ENCODE measurements at regions not wholly inside any gene's neighbourhood (a gene's known extent, or its start where the extent isn't known, plus 50 kb on each side); places are given as distances from the start of the nearest gene placed in this dataset.

GRCh38 chr20:10790013-10790412 lies 116.2 kb upstream of the JAG1 start:
- H3K4me3 ChIP-seq (ENCODE audit: extremely low read depth in 1 of 4, insufficient read depth in 2 of 4, low read depth in 3 of 4, low read length in 4 of 4), result no peak overlapping the region
- no peaks in the 10 kb centered on the region for H3K9me3 ChIP-seq (ENCODE audit: insufficient read depth in 2 of 2, low read depth in 1 of 2, low read length in 1 of 2)
- no peak overlapping the region for H3K4me2 ChIP-seq (ENCODE audit: insufficient read depth in 1 of 2, low read depth in 2 of 2, low read length in 2 of 2)
- no peaks in the 10 kb centered on the region; the same call in 1 of the 2 replicates for H3K23me2 ChIP-seq (ENCODE audit: low read depth, low read length)
- CTCF ChIA-PET (ENCODE audit: partially characterized antibody), result no interaction called here
- no peak overlapping the region; the same call in 1 of the 2 replicates for H2BK5ac ChIP-seq (ENCODE audit: low read depth, low read length)
- TF ChIP-seq ATF3 (IDR thresholded peaks at IDR 0.05; ENCODE audit: insufficient read depth, low read depth, low read length) (no peak), USF2 (IDR thresholded peaks at IDR 0.05; ENCODE audit: low read length) (no peak), YY1 (IDR thresholded peaks at IDR 0.05; ENCODE audit: low read depth, low read length) (no peak), SUZ12 (IDR thresholded peaks at IDR 0.05; ENCODE audit: low read length) (no peak), BACH1 (IDR thresholded peaks at IDR 0.05; ENCODE audit: low read length) (no peak), NANOG (IDR thresholded peaks at IDR 0.05; ENCODE audit: insufficient read depth, low read depth, low read length, poor library complexity, severe bottlenecking) (no peak), SIRT6 (IDR thresholded peaks at IDR 0.05; ENCODE audit: low read length) (no peak), CHD2 (IDR thresholded peaks at IDR 0.05; ENCODE audit: low read length) (no peak), TCF12 (IDR thresholded peaks at IDR 0.05; ENCODE audit: low read depth, low read length) (no peak)
- H4K91ac ChIP-seq (replicated peaks; ENCODE audit: insufficient read length, low read length), result no peak overlapping the region
- H3K23ac ChIP-seq (ENCODE audit: insufficient read length), result no peak overlapping the region
- no peak overlapping the region for H3K14ac ChIP-seq (ENCODE audit: insufficient read length)
- peak overlapping the region; percentile 6; the same call in 1 of the 2 replicates for H2BK12ac ChIP-seq (ENCODE audit: low read depth, low read length)
- no peaks in the 10 kb centered on the region for H3K79me2 ChIP-seq (ENCODE audit: control insufficient read depth in 1 of 2, insufficient read depth in 2 of 2, low read length in 2 of 2)
- H3K27me3 ChIP-seq (replicated peaks in 1 of 4; ENCODE audit: control insufficient read depth in 3 of 4, extremely low read depth in 1 of 4, insufficient read depth in 3 of 4, low read length in 3 of 4), result no peaks in the 10 kb centered on the region
- 0 out of 2 replicates have a peak overlapping the region, but pooled peaks have one; percentile 8 for H2AFZ ChIP-seq (ENCODE audit: low read length)
- no peaks in the 10 kb centered on the region for H3K36me3 ChIP-seq (ENCODE audit: control insufficient read depth in 2 of 4, insufficient read depth in 4 of 4, low read length in 3 of 4)
- FAIRE-seq (no peak), DNase-seq (ENCODE audit: low read depth in 1 of 2, low spot score in 2 of 2) (no peak)
- no peak overlapping the region for H3K56ac ChIP-seq (replicated peaks; ENCODE audit: insufficient read length, low read depth, low read length)
- H2BK20ac ChIP-seq (ENCODE audit: low read length), result no peak overlapping the region
- H4K5ac ChIP-seq (ENCODE audit: insufficient read length, low read depth, low read length), result no peak overlapping the region
- H3K9ac ChIP-seq (replicated peaks in 1 of 4; ENCODE audit: extremely low read depth in 1 of 4, low read depth in 3 of 4, low read length in 3 of 4), result no peak overlapping the region
- 80% methylated on average over 8 of the region's 8 CpGs; no CpG with 5 or more reads in 1 of the 2 experiments for WGBS, 2 experiments (ENCODE audit: extremely low coverage in 1 of 2, insufficient coverage in 1 of 2, insufficient read length in 1 of 2, insufficient replicate concordance in 2 of 2, low coverage in 1 of 2, low lambda C conversion rate in 2 of 2, missing lambda C conversion rate in 1 of 2)
- H2BK15ac ChIP-seq (ENCODE audit: low read length), result no peak overlapping the region
- H3K79me1 ChIP-seq (ENCODE audit: low read depth, low read length), result no peaks in the 10 kb centered on the region
- no peak overlapping the region for H3K27ac ChIP-seq (ENCODE audit: low read depth, low read length)
- no peak overlapping the region for H3K18ac ChIP-seq (ENCODE audit: extremely low read depth, low read length)
- POLR2A ChIA-PET (ENCODE audit: partially characterized antibody), result no interaction called here
- peaks cover 2 to 6% (median 4%) of the 10 kb centered on the region in 4 experiments; a peak in 3 of 7 replicates for H3K4me1 ChIP-seq (replicated peaks in 1 of 4; ENCODE audit: control insufficient read depth in 3 of 4, insufficient read depth in 4 of 4, low read length in 3 of 4)
- no peak overlapping the region for H2BK120ac ChIP-seq (replicated peaks; ENCODE audit: low read depth, low read length)
- no peaks in the 10 kb centered on the region for H4K20me1 ChIP-seq (replicated peaks in 1 of 2; ENCODE audit: control insufficient read depth in 1 of 2, insufficient read depth in 2 of 2, low read length in 2 of 2)
- H2AK5ac ChIP-seq (ENCODE audit: low read depth, low read length), result no peak overlapping the region
- H3K4ac ChIP-seq (replicated peaks; ENCODE audit: insufficient read length, low read depth, low read length), result no peak overlapping the region
- H4K8ac ChIP-seq (ENCODE audit: extremely low read depth, insufficient read depth, low read length), result no peak overlapping the region

All from H1 (cell line).